Fibroblast of villous mesenchyme (primary cell): ENCODE measurements at regions not wholly inside any gene's neighbourhood (a gene's known extent, or its start where the extent isn't known, plus 50 kb on each side); places are given as distances from the start of the nearest gene placed in this dataset.

Source experiments
- DNase-seq: peaks from one replicate; pipeline ENCODE4 v3.0.0-alpha.2; 2010; ENCODE audit warnings: low read depth
- H3K4me3 ChIP-seq: 2 replicates; pipeline ENCODE4 v1.5.1; 2011; ENCODE audit warnings: low read depth, mild to moderate bottlenecking, low read length
- TF ChIP-seq, protein P1 (sequence below): IDR thresholded peaks from 2 replicates; pipeline ENCODE4 v1.5.1; 2012; ENCODE audit warnings: low read depth, mild to moderate bottlenecking, low read length; ENCODE audit not compliant: insufficient read depth

- TF ChIP-seq, protein P1, sequence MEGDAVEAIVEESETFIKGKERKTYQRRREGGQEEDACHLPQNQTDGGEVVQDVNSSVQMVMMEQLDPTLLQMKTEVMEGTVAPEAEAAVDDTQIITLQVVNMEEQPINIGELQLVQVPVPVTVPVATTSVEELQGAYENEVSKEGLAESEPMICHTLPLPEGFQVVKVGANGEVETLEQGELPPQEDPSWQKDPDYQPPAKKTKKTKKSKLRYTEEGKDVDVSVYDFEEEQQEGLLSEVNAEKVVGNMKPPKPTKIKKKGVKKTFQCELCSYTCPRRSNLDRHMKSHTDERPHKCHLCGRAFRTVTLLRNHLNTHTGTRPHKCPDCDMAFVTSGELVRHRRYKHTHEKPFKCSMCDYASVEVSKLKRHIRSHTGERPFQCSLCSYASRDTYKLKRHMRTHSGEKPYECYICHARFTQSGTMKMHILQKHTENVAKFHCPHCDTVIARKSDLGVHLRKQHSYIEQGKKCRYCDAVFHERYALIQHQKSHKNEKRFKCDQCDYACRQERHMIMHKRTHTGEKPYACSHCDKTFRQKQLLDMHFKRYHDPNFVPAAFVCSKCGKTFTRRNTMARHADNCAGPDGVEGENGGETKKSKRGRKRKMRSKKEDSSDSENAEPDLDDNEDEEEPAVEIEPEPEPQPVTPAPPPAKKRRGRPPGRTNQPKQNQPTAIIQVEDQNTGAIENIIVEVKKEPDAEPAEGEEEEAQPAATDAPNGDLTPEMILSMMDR: no peak
- no peak for DNase-seq
- no peak overlapping the region for H3K4me3 ChIP-seq
Observed at GRCh38 chr5:60010853-60011252, 117.3 kb upstream of the PDE4D start.

DNA sequence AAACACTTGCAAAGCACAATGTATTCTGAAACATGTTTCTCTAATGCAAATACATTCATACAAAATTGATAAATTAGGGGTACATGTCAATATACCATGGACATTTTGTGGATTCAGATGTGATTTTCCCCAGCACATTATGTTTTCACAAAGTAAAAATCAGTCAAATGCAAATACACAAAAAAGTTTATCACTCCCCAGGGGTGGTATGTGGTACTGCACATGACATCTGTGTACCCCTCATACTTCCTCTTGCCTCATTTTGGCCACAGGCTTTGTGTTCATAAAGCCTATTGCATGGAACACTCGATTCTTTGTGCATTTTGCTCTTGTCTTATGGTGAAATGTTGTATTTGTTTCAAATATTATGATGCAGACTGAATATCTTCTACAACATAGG is 116.8 kb upstream of the PDE4D start:
- TF ChIP-seq, protein P1: peak; percentile 19
- no peak for DNase-seq
- no peak overlapping the region for H3K4me3 ChIP-seq

DNA sequence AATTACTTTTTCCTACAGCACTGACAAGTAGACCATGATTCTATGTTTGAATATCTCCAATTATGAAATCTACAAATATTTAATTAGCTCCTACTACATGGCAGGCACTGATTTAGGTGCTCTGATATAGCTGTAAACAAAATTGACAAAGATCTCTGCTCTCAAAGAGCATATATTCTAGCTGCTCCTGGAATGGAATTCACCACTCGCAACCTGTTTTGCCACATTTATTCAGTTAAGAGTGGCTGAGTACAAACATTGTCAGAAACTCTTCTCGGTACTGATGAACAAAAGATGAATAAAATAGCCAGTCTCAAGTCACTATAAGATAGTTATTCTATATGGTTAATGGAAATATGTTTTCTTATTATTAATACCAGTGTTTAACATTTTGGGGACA is 114.2 kb upstream of the PDE4D start:
- TF ChIP-seq, protein P1: no peak
- H3K4me3 ChIP-seq: no peak overlapping the region
- no peak for DNase-seq

- H3K4me3 ChIP-seq: no peak overlapping the region
- TF ChIP-seq, protein P1: no peak
- DNase-seq: peak; percentile 6
Observed at GRCh38 chr5:59999056-59999455, 105.5 kb upstream of the PDE4D start.

GRCh38 chr5:59992206-59992605 is 98.7 kb upstream of the PDE4D start:
- no peak overlapping the region for H3K4me3 ChIP-seq
- TF ChIP-seq, protein P1: no peak
- DNase-seq: no peak

- H3K4me3 ChIP-seq: no peak overlapping the region
- TF ChIP-seq, protein P1: no peak
- no peak for DNase-seq
Observed at GRCh38 chr5:59988396-59988795, 94.9 kb upstream of the PDE4D start.

- H3K4me3 ChIP-seq: no peak overlapping the region
- TF ChIP-seq, protein P1: no peak
- no peak for DNase-seq
Observed at GRCh38 chr5:59976342-59976741, 82.8 kb upstream of the PDE4D start.
